ENCODE measurements at regions not wholly inside any gene's neighbourhood (a gene's known extent, or its start where the extent isn't known, plus 50 kb on each side); places are given as distances from the start of the nearest gene placed in this dataset.

GRCh38 chr1:38134294-38134755 is 87.7 kb upstream of the POU3F1 start:
- no peak for DNase-seq (ENCODE audit: low spot score)
- no peak overlapping the region for H3K9ac ChIP-seq (ENCODE audit: low read depth in 1 of 2, low read length in 2 of 2)
- H3K9me3 ChIP-seq (ENCODE audit: control insufficient read depth in 4 of 4, low read length in 3 of 4), result no peaks in the 10 kb centered on the region
- H3K36me3 ChIP-seq (ENCODE audit: control insufficient read depth in 4 of 4, insufficient read depth in 3 of 4, low read depth in 1 of 4, low read length in 3 of 4), result no peaks in the 10 kb centered on the region
- H3K27ac ChIP-seq (ENCODE audit: low read depth in 1 of 2, low read length in 2 of 2), result no peak overlapping the region
- no peaks in the 10 kb centered on the region for H3K4me1 ChIP-seq (ENCODE audit: control insufficient read depth in 4 of 4, insufficient read depth in 4 of 4, low read length in 3 of 4)
- TF ChIP-seq FOXA2 (IDR thresholded peaks at IDR 0.05), result no peak
- no peak for TF ChIP-seq TAF1 (conservative IDR thresholded peaks at IDR 0.05)
- no peak for TF ChIP-seq HNF4A (conservative IDR thresholded peaks at IDR 0.05)
- no peak for TF ChIP-seq FOXA1 (IDR thresholded peaks at IDR 0.05)
- no peak for TF ChIP-seq SP1 (IDR thresholded peaks at IDR 0.05)
- no peak for TF ChIP-seq YY1 (IDR thresholded peaks at IDR 0.05)
- no peak for TF ChIP-seq HNF4G (IDR thresholded peaks at IDR 0.05)
- no peak for TF ChIP-seq CTCF (IDR thresholded peaks at IDR 0.05; ENCODE audit: low read depth, low read length, missing input control)
- peaks cover 0 to 3% (median 1%) of the 10 kb centered on the region in 4 donors for H3K27me3 ChIP-seq (ENCODE audit: control insufficient read depth in 4 of 4, insufficient read depth in 4 of 4, low read length in 3 of 4)
- no peak overlapping the region for H3K4me3 ChIP-seq (ENCODE audit: low read depth in 1 of 3, low read length in 3 of 3)
- 17% methylated on average over 22 of the region's 22 CpGs for WGBS

GRCh38 chr1:38133756-38134155 is 87.2 kb upstream of the POU3F1 start:
- Histone ChIP-seq H3K27ac (ENCODE audit: low read depth in 1 of 2, low read length in 2 of 2) (no peak overlapping the region), H3K27me3 (ENCODE audit: control insufficient read depth in 4 of 4, insufficient read depth in 4 of 4, low read length in 3 of 4) (peaks cover 0 to 2% (median 0%) of the 10 kb centered on the region in 4 donors)
- 32% methylated on average over 27 of the region's 27 CpGs for WGBS

More at GRCh38 chr1:38133756-38134155, 87.2 kb upstream of the POU3F1 start:
- Histone ChIP-seq H3K9ac (ENCODE audit: low read depth in 1 of 2, low read length in 2 of 2) (no peak overlapping the region), H3K4me3 (ENCODE audit: low read depth in 1 of 3, low read length in 3 of 3) (no peak overlapping the region), H3K4me1 (ENCODE audit: control insufficient read depth in 4 of 4, insufficient read depth in 4 of 4, low read length in 3 of 4) (no peaks in the 10 kb centered on the region), H3K9me3 (ENCODE audit: control insufficient read depth in 4 of 4, low read length in 3 of 4) (no peaks in the 10 kb centered on the region), H3K36me3 (ENCODE audit: control insufficient read depth in 4 of 4, insufficient read depth in 3 of 4, low read depth in 1 of 4, low read length in 3 of 4) (no peaks in the 10 kb centered on the region)
- TF ChIP-seq HNF4G (IDR thresholded peaks at IDR 0.05) (no peak), CTCF (IDR thresholded peaks at IDR 0.05; ENCODE audit: low read depth, low read length, missing input control) (no peak), YY1 (IDR thresholded peaks at IDR 0.05) (no peak), FOXA2 (IDR thresholded peaks at IDR 0.05) (no peak), JUND (IDR thresholded peaks at IDR 0.05) (no peak), SP1 (IDR thresholded peaks at IDR 0.05) (no peak), MAX (IDR thresholded peaks at IDR 0.05) (no peak), NR2F2 (IDR thresholded peaks at IDR 0.05) (no peak), EGR1 (IDR thresholded peaks at IDR 0.05; ENCODE audit: low read depth in 2 of 2) (no peak), GABPA (IDR thresholded peaks at IDR 0.05 in 1 of 2, conservative IDR thresholded peaks at IDR 0.05 in 1 of 2) (no peak), FOXA1 (IDR thresholded peaks at IDR 0.05) (no peak), REST (IDR thresholded peaks at IDR 0.05) (no peak)
- no peak for DNase-seq (ENCODE audit: low spot score)

All from liver (tissue), 8 donors.